CD14-positive monocyte (primary cell): ENCODE measurements at regions not wholly inside any gene's neighbourhood (a gene's known extent, or its start where the extent isn't known, plus 50 kb on each side); places are given as distances from the start of the nearest gene placed in this dataset.

Source experiments
- DNase-seq, 3 donors: peaks; one replicate each; pipeline ENCODE4 v3.0.0-alpha.2; 2011 to 2022
- H2AFZ ChIP-seq: 2 replicates; pipeline ENCODE4 v1.6.0; 2012; ENCODE audit warnings: mild to moderate bottlenecking, low read depth, low read length, inconsistent platforms; ENCODE audit not compliant: insufficient read depth, poor library complexity, severe bottlenecking
- H3K27ac ChIP-seq, 2 donors: 1 replicate in 1 of 2; 2 replicates in 1 of 2; pipeline ENCODE4 v1.5.1; 2012 to 2013; ENCODE audit warnings: low read length in 2 of 2, control low read depth in 1 of 2, inconsistent platforms in 1 of 2, low read depth in 1 of 2, mild to moderate bottlenecking in 1 of 2
- H3K27me3 ChIP-seq, 2 donors: one replicate each; pipeline versions ENCODE4 v1.6.0 to v1.6.1; 2011 to 2013; ENCODE audit warnings: low read length in 2 of 2; ENCODE audit not compliant: control insufficient read depth in 2 of 2, insufficient read depth in 2 of 2
- H3K36me3 ChIP-seq, 2 donors: replicated peaks in 1 of 2; 1 replicate in 1 of 2; 2 replicates in 1 of 2; pipeline versions ENCODE4 v1.5.1 to v1.6.1; 2012 to 2013; ENCODE audit warnings: low read length in 2 of 2, control low read depth in 1 of 2, inconsistent platforms in 1 of 2, mild to moderate bottlenecking in 1 of 2; ENCODE audit not compliant: insufficient read depth in 2 of 2, control insufficient read depth in 1 of 2
- H3K4me1 ChIP-seq, 2 donors: 1 replicate in 1 of 2; 2 replicates in 1 of 2; pipeline versions ENCODE4 v1.5.1 to v1.6.1; 2012 to 2013; ENCODE audit warnings: low read length in 2 of 2, control low read depth in 1 of 2, inconsistent platforms in 1 of 2, mild to moderate bottlenecking in 1 of 2, moderate library complexity in 1 of 2; ENCODE audit not compliant: insufficient read depth in 2 of 2, control insufficient read depth in 1 of 2
- H3K4me2 ChIP-seq: replicated peaks from 2 replicates; pipeline ENCODE3; 2012; ENCODE audit warnings: low read length, moderate library complexity, mild to moderate bottlenecking; ENCODE audit not compliant: poor library complexity, severe bottlenecking; ENCODE audit errors: extremely low read depth
- H3K4me3 ChIP-seq, 3 experiments: fragments of 200-600 bp in 1 of 3; sonication (generic) in 1 of 3; replicated peaks in 1 of 3; 1 replicate in 2 of 3; 2 replicates in 1 of 3; pipeline ENCODE4 v1.5.1; 2011 to 2013; ENCODE audit warnings: low read length in 3 of 3, mild to moderate bottlenecking in 3 of 3, control low read depth in 2 of 3, low read depth in 2 of 3, inconsistent platforms in 1 of 3, moderate library complexity in 1 of 3
- H3K79me2 ChIP-seq: 2 replicates; pipeline ENCODE4 v1.6.0; 2012; ENCODE audit warnings: mild to moderate bottlenecking, control low read depth, inconsistent platforms, low read length, moderate library complexity; ENCODE audit not compliant: insufficient read depth
- H3K9ac ChIP-seq: 2 replicates; pipeline ENCODE4 v1.6.0; 2017; ENCODE audit warnings: low read length, mild to moderate bottlenecking; ENCODE audit not compliant: insufficient read depth, poor library complexity, severe bottlenecking
- H3K9me3 ChIP-seq, 2 donors: replicated peaks in 1 of 2; 1 replicate in 1 of 2; 2 replicates in 1 of 2; pipeline versions ENCODE4 v1.5.1 to v1.6.1; 2012 to 2013; ENCODE audit warnings: low read length in 2 of 2, control low read depth in 1 of 2; ENCODE audit not compliant: control insufficient read depth in 1 of 2, insufficient read depth in 1 of 2
- H4K20me1 ChIP-seq: 2 replicates; pipeline ENCODE4 v1.6.0; 2012; ENCODE audit warnings: mild to moderate bottlenecking, low read length, control low read depth, moderate library complexity; ENCODE audit not compliant: insufficient read depth
- H3K27ac Mint-ChIP-seq, 7 donors: one replicate each; pipeline ENCODE4 v1.8.0; 2020; ENCODE audit warnings: mild to moderate bottlenecking in 7 of 7, mixed read lengths in 7 of 7, moderate library complexity in 6 of 7, inconsistent platforms in 2 of 7
- H3K27me3 Mint-ChIP-seq, 3 donors: one replicate each; pipeline ENCODE4 v1.8.0; 2021 to 2022; ENCODE audit warnings: low read depth in 3 of 3, mild to moderate bottlenecking in 3 of 3, mixed read lengths in 3 of 3, moderate library complexity in 3 of 3, inconsistent platforms in 1 of 3
- H3K36me3 Mint-ChIP-seq, 2 donors: one replicate each; pipeline ENCODE4 v1.8.0; 2020; ENCODE audit warnings: mixed read lengths in 2 of 2, inconsistent platforms in 1 of 2, mild to moderate bottlenecking in 1 of 2
- H3K4me1 Mint-ChIP-seq: one replicate; pipeline ENCODE4 v1.8.0; 2020; ENCODE audit warnings: mild to moderate bottlenecking, mixed read lengths
- H3K4me3 Mint-ChIP-seq, 2 donors: one replicate each; pipeline ENCODE4 v1.8.0; 2020; ENCODE audit warnings: mild to moderate bottlenecking in 2 of 2, mixed read lengths in 2 of 2, moderate library complexity in 1 of 2
- H3K9me3 Mint-ChIP-seq, 7 donors: one replicate each; pipeline ENCODE4 v1.8.0; 2020 to 2022; ENCODE audit warnings: mixed read lengths in 7 of 7, mild to moderate bottlenecking in 6 of 7, moderate library complexity in 6 of 7, inconsistent platforms in 2 of 7
- WGBS: methylation state at CpG from one replicate; pipeline ENCODE4 v1.1.5; 2013; ENCODE audit warnings: missing lambda C conversion rate; ENCODE audit not compliant: insufficient coverage; 5-methylcytosine and 5-hydroxymethylcytosine counted together
- intact Hi-C, 2 donors: fragments of 100-400 bp; cut with micrococcal nuclease; formaldehyde crosslinking; loops; one replicate each; pipeline versions ENCODE4 v1.15.0 to v1.15.1; 2023
- TF ChIP-seq, protein P1 (sequence below): fragments of 200-600 bp; IDR thresholded peaks from one replicate; pipeline ENCODE4 v1.8.0; 2022; ENCODE audit warnings: antibody characterized with exemption, mild to moderate bottlenecking

DNA sequence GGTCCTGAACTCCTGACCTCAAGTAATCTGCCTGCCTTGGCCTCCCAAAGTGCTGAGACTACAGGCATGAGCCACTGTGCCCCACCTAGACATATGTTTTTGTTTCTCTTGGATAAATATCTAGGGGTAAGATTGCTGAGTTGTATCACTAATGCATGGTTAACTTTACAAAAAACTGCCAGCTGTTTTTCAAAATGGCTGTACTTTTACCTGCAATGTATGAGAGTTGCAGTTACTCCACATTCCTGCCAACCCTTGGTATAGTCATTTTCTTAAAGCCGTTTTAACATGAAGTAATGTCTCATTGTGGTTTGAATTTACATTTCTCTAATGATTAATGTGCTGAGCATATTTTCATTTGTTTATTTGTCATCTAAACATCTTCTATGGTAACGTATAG, 289.7 kb downstream of the UTRN start:
- WGBS: no CpG with 5 or more reads among the region's 2 CpGs
- TF ChIP-seq, protein P1, sequence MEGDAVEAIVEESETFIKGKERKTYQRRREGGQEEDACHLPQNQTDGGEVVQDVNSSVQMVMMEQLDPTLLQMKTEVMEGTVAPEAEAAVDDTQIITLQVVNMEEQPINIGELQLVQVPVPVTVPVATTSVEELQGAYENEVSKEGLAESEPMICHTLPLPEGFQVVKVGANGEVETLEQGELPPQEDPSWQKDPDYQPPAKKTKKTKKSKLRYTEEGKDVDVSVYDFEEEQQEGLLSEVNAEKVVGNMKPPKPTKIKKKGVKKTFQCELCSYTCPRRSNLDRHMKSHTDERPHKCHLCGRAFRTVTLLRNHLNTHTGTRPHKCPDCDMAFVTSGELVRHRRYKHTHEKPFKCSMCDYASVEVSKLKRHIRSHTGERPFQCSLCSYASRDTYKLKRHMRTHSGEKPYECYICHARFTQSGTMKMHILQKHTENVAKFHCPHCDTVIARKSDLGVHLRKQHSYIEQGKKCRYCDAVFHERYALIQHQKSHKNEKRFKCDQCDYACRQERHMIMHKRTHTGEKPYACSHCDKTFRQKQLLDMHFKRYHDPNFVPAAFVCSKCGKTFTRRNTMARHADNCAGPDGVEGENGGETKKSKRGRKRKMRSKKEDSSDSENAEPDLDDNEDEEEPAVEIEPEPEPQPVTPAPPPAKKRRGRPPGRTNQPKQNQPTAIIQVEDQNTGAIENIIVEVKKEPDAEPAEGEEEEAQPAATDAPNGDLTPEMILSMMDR: no peak
- Histone ChIP-seq H3K4me2 (no peak overlapping the region), H3K9ac (no peak overlapping the region), H3K9me3 (no peaks in the 10 kb centered on the region), H2AFZ (no peak overlapping the region), H3K27ac (no peak overlapping the region), H3K4me1 (no peaks in the 10 kb centered on the region), H3K27me3 (no peaks in the 10 kb centered on the region), H3K36me3 (peaks cover 24 to 54% of the 10 kb centered on the region in 2 donors), H3K4me3 (no peak overlapping the region), H4K20me1 (no peaks in the 10 kb centered on the region), H3K79me2 (no peaks in the 10 kb centered on the region)
- Mint-ChIP-seq H3K36me3 (peaks cover 45 to 51% of the 10 kb centered on the region in 2 donors), H3K4me1 (no peaks in the 10 kb centered on the region), H3K27ac (no peak overlapping the region), H3K4me3 (no peak overlapping the region), H3K27me3 (no peaks in the 10 kb centered on the region), H3K9me3 (peaks cover 0 to 2% (median 2%) of the 10 kb centered on the region in 7 donors)
- intact Hi-C loops: no loop called here
- no peak for DNase-seq

DNA sequence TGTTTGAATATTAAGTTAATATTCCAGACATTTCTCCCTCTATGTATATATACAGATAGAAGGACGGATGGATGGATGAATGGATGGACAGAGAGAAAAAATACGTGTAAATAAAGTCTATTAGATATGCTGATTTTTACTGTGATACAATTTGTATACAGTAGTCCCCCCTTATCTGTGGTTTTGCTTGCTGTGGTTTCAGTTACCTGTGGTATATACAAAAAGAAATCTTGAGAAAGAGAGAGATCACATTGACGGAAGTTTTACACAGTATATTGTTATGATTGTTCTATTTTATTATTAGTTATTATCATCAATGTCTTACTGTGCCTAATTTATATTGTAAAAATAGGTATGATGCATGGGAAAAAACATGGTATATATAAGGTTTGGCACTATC, 290.2 kb downstream of the UTRN start:
- Histone ChIP-seq H3K9ac (no peak overlapping the region), H4K20me1 (no peaks in the 10 kb centered on the region), H3K27me3 (no peaks in the 10 kb centered on the region), H3K36me3 (peaks cover 28 to 54% of the 10 kb centered on the region in 2 donors), H2AFZ (no peak overlapping the region), H3K27ac (no peak overlapping the region), H3K4me2 (no peak overlapping the region), H3K79me2 (no peaks in the 10 kb centered on the region), H3K9me3 (no peaks in the 10 kb centered on the region), H3K4me1 (no peaks in the 10 kb centered on the region), H3K4me3 (no peak overlapping the region)
- H3K4me3 Mint-ChIP-seq: no peak overlapping the region
- no peaks in the 10 kb centered on the region for H3K4me1 Mint-ChIP-seq
- H3K36me3 Mint-ChIP-seq: peaks cover 46 to 52% of the 10 kb centered on the region in 2 donors
- TF ChIP-seq, protein P1: no peak
- intact Hi-C loops: no loop called here
- no peak for DNase-seq
- no CpG with 5 or more reads among the region's 3 CpGs for WGBS
- peaks cover 0 to 2% (median 0%) of the 10 kb centered on the region in 7 donors for H3K9me3 Mint-ChIP-seq
- H3K27me3 Mint-ChIP-seq: no peaks in the 10 kb centered on the region
- H3K27ac Mint-ChIP-seq: no peak overlapping the region
